ENCODE measurements at regions not wholly inside any gene's neighbourhood (a gene's known extent, or its start where the extent isn't known, plus 50 kb on each side); places are given as distances from the start of the nearest gene placed in this dataset.

- H3K4me1 ChIP-seq: no peaks in the 10 kb centered on the region
- H3K4me3 ChIP-seq: no peak overlapping the region
- H3K27me3 ChIP-seq: no peaks in the 10 kb centered on the region
- DNase-seq (ENCODE audit: low spot score in 2 of 2): no peak
- H3K9me3 ChIP-seq: no peaks in the 10 kb centered on the region
- H3K36me3 ChIP-seq: no peaks in the 10 kb centered on the region
- TF ChIP-seq POLR2A (IDR thresholded peaks at IDR 0.05) (no peak), EP300 (IDR thresholded peaks at IDR 0.05) (no peak), CTCF (IDR thresholded peaks at IDR 0.05) (no peak)
- 90 to 93% methylated on average over 6 of the region's 6 CpGs for WGBS, 2 donors
- H3K27ac ChIP-seq: no peak overlapping the region
Observed at GRCh38 chr3:6779140-6779539, 81.8 kb upstream of the GRM7 start.

- 58 to 59% methylated on average over 3 of the region's 3 CpGs for WGBS, 2 donors
- no peaks in the 10 kb centered on the region for H3K9me3 ChIP-seq
- no peak overlapping the region for H3K4me3 ChIP-seq
- no peaks in the 10 kb centered on the region for H3K27me3 ChIP-seq
- H3K27ac ChIP-seq: no peak overlapping the region
- DNase-seq (ENCODE audit: low spot score in 2 of 2): no peak
- no peak for TF ChIP-seq EP300 (IDR thresholded peaks at IDR 0.05)
- TF ChIP-seq POLR2A (IDR thresholded peaks at IDR 0.05): no peak
- no peak for TF ChIP-seq CTCF (IDR thresholded peaks at IDR 0.05)
- no peaks in the 10 kb centered on the region for H3K36me3 ChIP-seq
- H3K4me1 ChIP-seq: no peaks in the 10 kb centered on the region
Observed at GRCh38 chr3:6781092-6781491, 79.8 kb upstream of the GRM7 start.

- Histone ChIP-seq H3K27ac (no peak overlapping the region), H3K27me3 (no peaks in the 10 kb centered on the region), H3K36me3 (no peaks in the 10 kb centered on the region), H3K4me3 (no peak overlapping the region), H3K4me1 (no peaks in the 10 kb centered on the region), H3K9me3 (no peaks in the 10 kb centered on the region)
- WGBS, 2 donors: 14 to 24% methylated on average over 2 of the region's 2 CpGs
- DNase-seq (ENCODE audit: low spot score in 2 of 2): no peak
- TF ChIP-seq EP300 (IDR thresholded peaks at IDR 0.05) (no peak), POLR2A (IDR thresholded peaks at IDR 0.05) (no peak), CTCF (IDR thresholded peaks at IDR 0.05) (no peak)
Observed at GRCh38 chr3:6785726-6786125, 75.2 kb upstream of the GRM7 start.

GRCh38 chr3:6791161-6791560, 69.8 kb upstream of the GRM7 start:
- Histone ChIP-seq H3K27me3 (no peaks in the 10 kb centered on the region), H3K4me1 (no peaks in the 10 kb centered on the region), H3K27ac (no peak overlapping the region), H3K36me3 (no peaks in the 10 kb centered on the region), H3K9me3 (no peaks in the 10 kb centered on the region), H3K4me3 (no peak overlapping the region)
- DNase-seq (ENCODE audit: low spot score in 2 of 2): no peak
- TF ChIP-seq EP300 (IDR thresholded peaks at IDR 0.05): no peak
- no peak for TF ChIP-seq POLR2A (IDR thresholded peaks at IDR 0.05)
- no peak for TF ChIP-seq CTCF (IDR thresholded peaks at IDR 0.05)
- WGBS, 2 donors: 39% methylated on average over 2 of the region's 2 CpGs

- peak in 1 of 2 donors; percentile 8 for DNase-seq (ENCODE audit: low spot score in 2 of 2)
- TF ChIP-seq POLR2A (IDR thresholded peaks at IDR 0.05) (no peak), EP300 (IDR thresholded peaks at IDR 0.05) (no peak), CTCF (IDR thresholded peaks at IDR 0.05) (peak; percentile 44 to 60 (median 47))
- H3K4me3 ChIP-seq: no peak overlapping the region
- H3K36me3 ChIP-seq: no peaks in the 10 kb centered on the region
- no peaks in the 10 kb centered on the region for H3K27me3 ChIP-seq
- no peaks in the 10 kb centered on the region for H3K9me3 ChIP-seq
- H3K4me1 ChIP-seq: no peaks in the 10 kb centered on the region
- H3K27ac ChIP-seq: no peak overlapping the region
- 68 to 72% methylated on average over 6 of the region's 6 CpGs for WGBS, 2 donors
Observed at GRCh38 chr3:6799264-6799915, 61.5 kb upstream of the GRM7 start.
